HG02970 (cell line): ENCODE measurements at regions not wholly inside any gene's neighbourhood (a gene's known extent, or its start where the extent isn't known, plus 50 kb on each side); places are given as distances from the start of the nearest gene placed in this dataset.
A peak's percentile ranks its signal among the peaks of the same experiment; 100 is the strongest.

Experiments
- ATAC-seq: cut with Tn5 transposase; IDR thresholded peaks from one replicate; pipeline ENCODE4 v1.9.1; 2021; ENCODE audit warnings: mild to moderate bottlenecking, moderate library complexity, moderate number of reproducible peaks; ENCODE audit not compliant: unreplicated experiment, low FRiP score

- peak; percentile 64 for ATAC-seq
These were observed 90.5 kb upstream of the SOX9 start for GRCh38 chr17:72030067-72030899.

DNA sequence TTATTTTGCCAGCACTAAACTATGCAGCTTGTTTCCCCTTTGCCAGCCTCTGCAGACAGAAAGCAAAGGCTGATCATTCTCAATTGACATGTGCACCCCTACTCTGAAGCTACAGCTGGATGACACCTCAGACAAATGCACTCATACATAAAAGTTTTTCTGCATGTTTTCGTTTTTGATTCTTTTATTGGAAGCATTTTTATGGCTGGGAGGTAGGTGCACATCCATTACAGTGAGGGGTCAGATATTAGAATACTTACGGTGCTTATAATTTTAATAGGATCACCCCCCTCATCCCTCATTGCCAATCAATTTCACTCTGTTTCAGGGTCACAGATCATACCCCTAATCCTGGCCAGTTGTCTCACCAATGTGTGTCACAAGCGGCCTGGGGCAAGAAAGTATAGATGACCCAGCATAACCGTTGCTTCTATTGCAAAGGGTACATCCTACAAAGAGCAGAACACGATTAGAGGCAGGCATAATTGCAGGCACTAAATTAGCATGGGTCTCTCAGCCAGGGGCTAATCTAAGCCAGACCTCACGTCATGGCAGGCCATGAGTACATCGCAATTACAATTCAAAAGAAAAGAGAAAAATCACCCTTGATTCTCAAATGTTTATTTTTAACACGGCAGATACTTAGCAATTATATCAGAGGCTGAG is 89.5 kb upstream of the SOX9 start:
- no peak for ATAC-seq

- ATAC-seq = no peak
These were observed 87.5 kb upstream of the SOX9 start for GRCh38 chr17:72033334-72033733.

DNA sequence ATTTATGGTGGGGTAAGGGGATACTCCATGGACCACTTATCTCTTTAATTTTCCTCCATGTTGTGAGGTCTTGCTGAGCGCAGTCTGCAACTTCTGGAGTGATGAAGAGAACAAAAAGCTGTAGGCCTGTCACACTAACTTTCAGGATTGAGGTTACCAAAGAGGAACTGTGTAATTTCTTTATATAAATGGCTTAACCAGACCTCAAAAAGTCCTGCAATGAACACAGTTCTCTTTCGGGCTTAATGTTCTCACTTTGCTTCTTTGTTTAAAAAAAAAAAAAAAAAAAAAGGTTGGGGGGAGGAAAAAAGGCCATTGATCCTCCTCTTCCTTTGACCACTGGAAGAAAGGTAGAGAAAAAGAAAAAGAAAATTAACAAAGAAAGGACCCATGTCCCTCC is 86.8 kb upstream of the SOX9 start:
- no peak for ATAC-seq

DNA sequence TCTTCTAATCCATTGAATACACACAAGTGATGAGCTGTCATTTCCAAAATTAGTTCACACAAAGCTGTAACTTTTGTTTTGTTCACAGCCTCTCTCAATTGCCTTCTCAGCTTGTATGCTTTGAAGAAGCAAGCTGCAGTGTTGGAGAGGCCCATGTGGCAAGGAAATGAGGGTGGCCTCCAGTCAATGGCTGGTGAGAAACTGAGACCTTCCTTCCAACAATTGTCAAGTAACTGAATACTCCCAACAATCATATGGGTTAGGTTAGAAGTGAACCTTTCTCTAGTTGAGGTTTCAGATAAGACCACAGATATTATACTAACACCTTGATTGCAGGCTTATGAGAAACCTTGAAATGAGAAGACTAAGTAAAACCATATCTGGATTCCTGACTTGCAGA is 82.4 kb upstream of the SOX9 start:
- ATAC-seq = no peak

DNA sequence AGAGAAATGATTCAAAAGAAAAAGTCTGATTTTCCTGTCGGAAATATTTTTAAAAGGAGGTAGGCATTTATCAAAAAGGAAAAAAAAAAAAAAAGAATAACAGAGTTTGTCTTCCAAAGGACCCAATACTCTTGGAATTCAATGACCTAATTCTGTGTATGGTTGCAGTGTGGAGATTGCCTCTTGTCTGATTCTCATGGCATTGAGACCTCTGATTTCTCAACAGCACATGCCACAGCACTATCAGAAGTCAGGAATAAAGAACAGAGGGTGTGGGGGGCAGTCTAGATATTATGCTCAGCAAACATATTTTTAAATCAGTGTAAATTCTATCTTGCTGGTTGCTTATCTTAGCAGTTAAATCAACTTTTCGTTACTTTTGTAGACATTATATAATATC is 81.3 kb upstream of the SOX9 start:
- no peak for ATAC-seq

DNA sequence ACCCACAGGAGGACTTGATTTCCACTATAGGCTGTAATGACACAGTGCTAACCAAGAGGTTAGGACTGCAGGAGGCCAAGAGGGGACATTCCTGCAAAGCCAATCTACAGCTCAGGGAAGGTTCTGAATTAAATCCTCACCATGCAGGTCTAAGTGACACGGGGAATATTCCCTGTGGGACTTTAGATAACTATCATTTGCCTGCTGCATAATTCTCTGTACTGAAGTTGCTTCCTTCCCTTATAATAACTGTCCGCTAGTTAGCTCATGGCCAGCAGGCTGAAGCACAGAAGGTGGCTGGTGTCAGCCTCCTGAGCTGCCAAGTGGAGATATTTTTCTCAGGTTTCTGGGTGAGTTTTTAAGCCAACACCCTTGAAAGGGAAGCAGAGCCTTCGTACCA is 74.6 kb upstream of the SOX9 start:
- ATAC-seq = no peak

DNA sequence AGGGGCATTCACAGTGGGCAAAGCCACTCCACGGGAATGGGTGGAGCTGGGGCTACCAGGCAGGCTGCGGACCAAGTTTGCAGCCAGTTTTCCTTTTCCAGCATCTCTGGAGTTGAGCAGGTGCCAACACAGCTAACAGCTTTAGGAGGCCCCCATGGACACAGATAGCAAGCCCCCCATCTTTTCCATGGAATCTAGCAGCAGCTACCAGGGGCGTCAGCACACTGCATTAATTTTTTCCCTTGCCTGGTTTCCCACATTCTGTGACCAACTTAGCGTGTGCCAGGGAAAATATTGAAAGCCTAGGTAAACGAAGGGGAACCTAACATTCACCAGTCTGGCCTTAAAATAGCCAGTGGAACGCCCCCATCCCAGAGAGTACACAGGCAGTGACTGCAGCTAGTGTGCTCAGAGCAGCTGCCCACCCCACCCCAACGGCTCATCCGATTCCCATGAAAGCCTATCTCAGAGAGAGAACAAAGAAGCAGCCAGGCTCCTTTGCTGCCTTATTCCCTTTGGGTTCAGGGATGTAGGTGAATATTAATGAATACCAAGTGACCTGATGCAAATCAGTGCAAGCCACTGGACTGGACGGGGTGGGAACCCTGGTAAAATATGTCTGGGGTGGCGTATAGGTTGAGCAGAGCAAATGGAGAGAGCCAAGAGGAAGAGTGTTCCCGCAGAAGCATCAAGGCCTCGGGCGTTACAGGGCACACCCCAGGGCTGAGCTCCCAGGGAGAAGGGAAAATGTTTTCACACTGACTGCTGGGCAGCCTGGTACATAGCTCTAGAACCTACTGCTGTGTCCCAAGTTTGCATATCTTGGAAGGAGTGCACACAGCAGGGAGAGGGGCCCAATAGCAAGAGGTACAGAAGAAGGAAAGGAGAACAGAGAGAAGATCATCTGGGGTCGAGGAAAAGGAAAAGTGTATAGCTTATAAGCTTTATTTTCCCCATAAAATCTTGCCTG is 73.9 kb upstream of the SOX9 start:
- no peak for ATAC-seq

GRCh38 chr17:72049914-72050313 is 70.9 kb upstream of the SOX9 start:
- ATAC-seq = no peak

DNA sequence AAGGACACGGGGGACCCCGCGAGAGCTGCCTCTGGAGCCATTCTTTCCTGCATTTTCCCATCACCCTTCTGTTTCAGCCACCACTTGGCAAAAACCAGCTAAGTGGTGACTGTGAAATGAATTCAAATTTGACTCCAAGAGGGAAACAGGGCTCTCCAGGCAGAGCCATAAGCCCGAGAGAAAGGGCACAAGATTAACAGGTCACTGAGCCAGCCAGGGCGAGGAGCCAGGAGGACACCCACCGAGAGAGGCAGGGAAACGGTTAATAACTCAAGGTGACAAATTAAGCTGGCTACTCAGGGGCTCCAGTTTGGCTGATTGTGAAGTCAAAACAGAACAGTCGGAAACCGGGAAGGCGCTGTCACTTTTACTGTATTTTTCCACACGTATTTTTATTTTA is 67.8 kb upstream of the SOX9 start:
- no peak for ATAC-seq

DNA sequence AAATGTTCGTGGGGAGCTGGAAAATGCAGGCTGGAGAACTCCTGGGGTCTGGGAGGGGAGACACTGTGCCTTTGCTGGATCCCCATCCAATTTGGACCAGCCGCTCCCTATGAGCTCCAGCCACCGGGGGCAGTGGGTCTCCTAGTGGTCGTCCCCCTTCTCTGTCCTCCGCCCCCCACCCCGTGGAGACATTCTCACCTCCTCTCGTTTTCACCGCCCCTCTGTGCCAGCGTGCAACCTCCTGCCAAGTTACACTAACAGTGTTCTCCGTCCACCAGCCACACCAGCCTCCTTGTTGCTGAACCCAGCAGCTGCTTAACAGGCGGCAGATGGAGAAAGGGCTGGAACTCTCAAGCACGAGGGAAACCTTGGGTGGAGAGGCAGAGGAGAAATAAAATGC is 67.4 kb upstream of the SOX9 start:
- no peak for ATAC-seq

GRCh38 chr17:72056155-72056554 is 64.7 kb upstream of the SOX9 start:
- ATAC-seq = no peak

DNA sequence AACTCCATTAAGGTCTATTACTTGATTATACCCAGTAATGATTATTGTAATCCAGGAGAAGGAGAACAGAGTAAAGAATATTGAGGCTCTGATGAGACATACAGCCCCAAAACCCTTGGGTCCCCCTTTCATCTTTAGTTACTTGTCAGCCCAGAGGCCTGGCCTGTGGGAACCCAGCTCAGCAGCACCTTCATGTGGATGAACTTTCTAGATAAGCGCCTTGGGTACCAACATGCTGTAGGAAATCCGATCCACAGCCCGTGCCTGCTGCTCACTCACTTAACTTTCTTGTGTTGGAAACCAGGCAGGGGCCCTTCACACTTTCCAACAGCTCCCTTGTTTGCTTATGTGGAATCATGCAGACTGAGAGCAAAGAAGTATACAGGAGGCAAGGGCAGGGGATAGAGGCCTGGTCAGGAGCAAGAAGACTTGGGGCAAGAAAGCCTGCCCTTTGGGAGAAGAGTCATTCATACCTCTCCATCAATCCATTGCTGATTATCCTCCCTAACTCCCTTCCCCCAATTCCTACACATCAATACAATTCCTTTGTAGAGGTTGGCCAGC is 64.0 kb upstream of the SOX9 start:
- no peak for ATAC-seq

- ATAC-seq = no peak
These were observed 60.7 kb upstream of the SOX9 start for GRCh38 chr17:72060084-72060483.

DNA sequence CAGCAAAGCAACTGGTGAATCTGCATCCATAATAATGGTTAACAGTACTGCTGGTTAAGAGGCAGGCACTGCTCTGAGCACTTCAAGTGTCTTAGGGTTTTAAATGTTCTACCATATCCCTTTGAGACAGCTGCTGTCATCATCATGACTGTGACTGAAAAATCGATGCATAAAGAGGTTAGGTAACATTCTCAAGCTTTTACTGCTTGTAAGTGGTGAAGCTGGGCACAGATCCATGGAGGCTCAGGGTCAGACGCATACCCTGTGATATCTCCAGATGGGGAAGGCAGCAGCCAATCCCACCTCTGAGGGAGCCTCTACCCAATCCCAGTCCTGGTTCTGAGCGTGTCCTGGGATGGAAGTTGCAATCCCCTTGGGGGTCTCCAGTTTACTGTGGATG is 57.6 kb upstream of the SOX9 start:
- no peak for ATAC-seq

- no peak for ATAC-seq
These were observed 56.9 kb upstream of the SOX9 start for GRCh38 chr17:72063756-72064450.

DNA sequence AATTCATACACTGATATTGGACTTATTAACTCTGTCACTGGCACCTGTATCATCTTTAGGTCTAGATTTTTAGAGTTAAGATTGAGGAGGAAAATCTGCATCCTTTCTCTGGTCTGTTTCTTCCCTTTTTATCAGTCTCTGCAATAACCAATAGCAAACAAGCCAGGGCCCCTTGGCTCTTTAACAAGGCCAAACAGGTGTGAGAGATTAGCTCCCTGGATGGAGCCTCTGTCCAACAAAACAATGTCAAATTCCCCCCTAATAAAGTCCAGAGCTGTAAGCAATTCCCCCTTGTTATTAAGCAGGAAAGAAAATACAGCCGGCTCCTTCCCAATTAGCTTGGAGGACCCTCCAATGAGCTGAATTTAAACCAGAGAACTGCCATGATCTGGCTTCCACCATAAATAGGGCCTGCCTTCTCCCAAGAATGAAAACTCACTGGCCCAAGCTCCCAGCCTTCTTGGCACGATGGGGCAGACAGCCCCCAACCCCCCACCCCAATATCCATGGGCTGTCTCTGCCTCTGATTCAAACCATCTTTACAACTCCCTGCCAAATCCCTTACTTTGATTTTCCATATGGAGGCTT is 56.1 kb upstream of the SOX9 start:
- no peak for ATAC-seq

GRCh38 chr17:72065556-72065955 is 55.3 kb upstream of the SOX9 start:
- ATAC-seq = no peak

DNA sequence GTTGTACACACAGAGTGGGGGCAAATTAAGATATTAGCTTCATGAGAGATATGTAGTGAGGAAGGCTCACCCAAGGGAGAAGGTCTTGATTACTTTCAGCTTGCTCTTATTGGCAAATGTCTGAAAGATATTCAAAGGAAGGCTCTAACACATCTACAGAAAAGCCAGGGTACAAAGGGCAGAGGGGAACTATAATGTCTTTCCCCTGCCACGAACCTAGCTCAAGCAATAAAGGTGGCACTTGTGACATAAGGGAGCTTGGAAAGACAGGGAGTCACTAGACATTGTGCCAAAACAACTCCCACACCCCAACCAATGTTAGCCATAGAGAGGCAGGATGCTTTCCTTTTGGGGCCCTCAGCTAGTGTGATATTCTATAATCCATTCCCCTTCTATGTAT is 52.2 kb upstream of the SOX9 start:
- no peak for ATAC-seq
